BJ (cell line): ENCODE measurements at regions not wholly inside any gene's neighbourhood (a gene's known extent, or its start where the extent isn't known, plus 50 kb on each side); places are given as distances from the start of the nearest gene placed in this dataset.

Experiments used
- CTCF ChIA-PET: fragments of 350-600 bp; formaldehyde crosslinking; extraction: SDS; loops from one replicate; lab custom pipeline; 2021; ENCODE audit warnings: antibody characterized with exemption, inconsistent platforms; lab: Yijun Ruan, JAX
- POLR2A ChIA-PET: fragments of 300-600 bp; sonication (Branson Sonifier 250); formaldehyde crosslinking; extraction: SDS; loops from one replicate; lab custom pipeline; 2021; ENCODE audit warnings: antibody characterized with exemption; lab: Charles Lee
- DNase-seq: peaks from one replicate; pipeline ENCODE4 v3.0.0-alpha.2; 2011; ENCODE audit warnings: low read depth
- H3K27me3 ChIP-seq: 2 replicates; pipeline ENCODE4 v1.6.0; 2011; ENCODE audit warnings: low read length; ENCODE audit not compliant: control insufficient read depth, insufficient read depth
- H3K36me3 ChIP-seq: 2 replicates; pipeline ENCODE4 v1.5.1; 2011; ENCODE audit warnings: low read length; ENCODE audit not compliant: control insufficient read depth, insufficient read depth
- H3K4me3 ChIP-seq: 2 replicates; pipeline ENCODE4 v1.5.1; 2011; ENCODE audit warnings: low read depth, mild to moderate bottlenecking, control low read depth, low read length
- CTCF ChIP-seq: IDR thresholded peaks from 2 replicates; pipeline ENCODE4 v1.5.1; 2011; ENCODE audit warnings: low read depth, mild to moderate bottlenecking, control low read depth, inconsistent platforms, low read length, moderate library complexity; ENCODE audit not compliant: insufficient read depth

- H3K27me3 ChIP-seq: no peaks in the 10 kb centered on the region
- DNase-seq: no peak
- TF ChIP-seq CTCF: no peak
- ChIA-PET CTCF (no interaction called here), POLR2A (no interaction called here)
- no peak overlapping the region for H3K4me3 ChIP-seq
- no peaks in the 10 kb centered on the region for H3K36me3 ChIP-seq
Observed at GRCh38 chr3:11089931-11090330, 64.4 kb upstream of the HRH1 start.

- DNase-seq: no peak
- H3K4me3 ChIP-seq: no peak overlapping the region
- no peak for TF ChIP-seq CTCF
- no peaks in the 10 kb centered on the region for H3K36me3 ChIP-seq
- CTCF ChIA-PET: interaction anchor here (1.6 kb wide), 1 partner anchor 31 kb away, joined by 7 read pairs; no protein-coding TSS in a partner anchor
- POLR2A ChIA-PET: no interaction called here
- no peaks in the 10 kb centered on the region for H3K27me3 ChIP-seq
Observed at GRCh38 chr3:11090551-11090950, 63.7 kb upstream of the HRH1 start.

- POLR2A ChIA-PET: no interaction called here
- CTCF ChIA-PET: interaction anchor here (0.6 to 1.6 kb wide), 3 partner anchors 31 to 251 kb away, joined by 3 to 7 read pairs (median 3); no protein-coding TSS in a partner anchor
Observed at GRCh38 chr3:11091088-11091590, 63.2 kb upstream of the HRH1 start.

GRCh38 chr3:11091791-11092190 is 62.5 kb upstream of the HRH1 start:
- ChIA-PET CTCF (interaction anchor here (0.8 to 1.6 kb wide), 3 partner anchors 32 to 192 kb away, joined by 3 to 7 read pairs (median 3); no protein-coding TSS in a partner anchor), POLR2A (no interaction called here)
- DNase-seq: no peak
- TF ChIP-seq CTCF: no peak
- Histone ChIP-seq H3K27me3 (no peaks in the 10 kb centered on the region), H3K36me3 (no peaks in the 10 kb centered on the region), H3K4me3 (no peak overlapping the region)

More at GRCh38 chr3:11091088-11091590, 63.2 kb upstream of the HRH1 start:
- no peak for TF ChIP-seq CTCF
- no peaks in the 10 kb centered on the region for H3K36me3 ChIP-seq
- no peaks in the 10 kb centered on the region for H3K27me3 ChIP-seq
- no peak for DNase-seq
- H3K4me3 ChIP-seq: no peak overlapping the region

GRCh38 chr3:11093823-11094340 is 60.4 kb upstream of the HRH1 start:
- H3K4me3 ChIP-seq: no peak overlapping the region
- no peak for TF ChIP-seq CTCF
- no peaks in the 10 kb centered on the region for H3K27me3 ChIP-seq
- POLR2A ChIA-PET: no interaction called here
- CTCF ChIA-PET: interaction anchor here (4.6 kb wide), 1 partner anchor 33 kb away, joined by 19 read pairs; no protein-coding TSS in a partner anchor
- no peaks in the 10 kb centered on the region for H3K36me3 ChIP-seq
- DNase-seq: no peak
